ENCODE measurements at regions not wholly inside any gene's neighbourhood (a gene's known extent, or its start where the extent isn't known, plus 50 kb on each side); places are given as distances from the start of the nearest gene placed in this dataset.
"Not testable (repeated sequence)": the region's sequence is repeated elsewhere in the genome, so short reads cannot be mapped to it uniquely, and the experiment has no call there.

DNA sequence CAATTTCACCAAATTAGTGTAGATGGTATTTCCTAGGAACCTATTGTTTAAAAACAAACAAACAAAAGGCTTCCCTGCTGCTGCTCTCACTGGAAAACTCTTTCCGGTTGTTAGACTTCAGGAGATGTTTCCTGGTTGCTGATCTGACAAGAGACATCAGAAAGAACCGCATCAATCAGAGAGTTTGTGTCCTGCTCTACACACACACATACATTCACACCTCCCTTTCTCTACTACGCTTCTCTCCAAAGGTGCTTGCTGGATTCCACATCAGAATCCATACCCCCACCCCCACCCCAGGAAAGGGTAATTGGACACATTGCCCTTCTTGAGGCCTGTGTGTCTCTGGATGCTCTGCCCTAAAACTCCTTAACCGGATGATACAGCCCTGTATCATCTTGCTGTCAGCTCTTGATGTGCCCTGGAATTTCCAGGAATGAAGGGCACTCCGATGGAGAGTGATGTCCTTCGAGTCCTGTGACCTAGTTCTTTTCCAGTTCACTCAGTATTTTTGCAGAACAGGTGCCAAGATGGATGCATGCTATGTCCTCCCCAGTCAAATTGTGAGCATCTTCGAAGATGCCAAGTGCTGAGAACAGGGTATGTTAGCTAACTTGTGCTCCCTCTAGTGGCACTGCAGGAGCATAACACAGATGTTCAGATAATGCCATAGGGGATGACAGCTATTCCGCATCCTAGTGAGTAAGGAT lies 113.7 kb upstream of the SLC35F3 start:
- DNase-seq: peak; percentile 20 to 26

DNA sequence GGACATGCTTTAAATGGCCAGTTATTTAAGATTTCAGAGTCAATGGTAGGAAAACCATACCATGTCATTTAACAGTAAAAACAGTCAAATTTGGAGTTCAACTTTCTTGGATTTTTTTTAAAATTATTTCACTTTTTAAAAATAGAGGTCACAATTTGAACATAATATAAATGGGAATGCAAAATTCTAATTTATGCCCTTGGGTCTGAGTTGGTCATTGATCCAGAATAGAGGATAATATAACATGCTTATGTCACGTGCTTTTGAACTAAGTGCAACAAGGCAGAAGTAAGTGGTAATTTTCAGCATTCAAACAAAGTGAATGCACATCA lies 113.1 kb upstream of the SLC35F3 start:
- DNase-seq: no peak

DNA sequence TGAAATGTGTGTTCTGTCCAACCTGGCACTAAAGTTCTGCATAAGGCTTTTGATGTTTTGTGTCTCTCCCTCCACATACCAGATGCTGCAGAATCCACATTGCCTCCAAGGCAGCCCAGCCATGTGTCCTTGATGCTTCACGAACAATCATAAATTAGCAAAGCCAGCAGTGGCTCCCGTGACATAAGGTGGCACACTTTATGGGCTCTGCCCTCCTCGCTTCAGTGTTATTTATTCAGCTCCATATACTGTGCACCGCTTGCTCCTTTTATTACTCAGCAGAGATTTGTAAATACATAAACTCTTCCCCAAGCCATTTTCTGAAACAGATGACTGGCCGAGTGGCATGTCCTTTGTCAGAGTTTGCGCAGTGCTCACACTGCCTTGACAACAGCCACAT lies 112.8 kb upstream of the SLC35F3 start:
- no peak for DNase-seq

DNA sequence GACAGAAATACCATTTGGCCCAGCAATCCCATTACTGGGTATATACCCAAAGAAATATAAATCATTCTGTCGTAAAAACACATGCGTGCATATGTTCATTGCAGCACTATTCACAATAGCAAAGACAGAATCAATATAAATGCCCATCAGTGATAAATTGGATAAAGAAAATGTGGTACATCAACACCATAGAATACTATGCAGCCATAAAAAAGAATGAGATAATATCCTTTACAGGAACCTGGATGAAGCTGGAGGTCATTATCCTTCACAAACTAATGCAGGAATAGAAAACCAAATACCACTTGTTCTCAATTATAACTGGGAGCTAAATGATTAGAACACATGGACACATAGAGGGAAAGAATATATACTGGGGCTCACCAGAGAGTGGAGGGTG lies 109.6 kb upstream of the SLC35F3 start:
- DNase-seq: no peak

DNA sequence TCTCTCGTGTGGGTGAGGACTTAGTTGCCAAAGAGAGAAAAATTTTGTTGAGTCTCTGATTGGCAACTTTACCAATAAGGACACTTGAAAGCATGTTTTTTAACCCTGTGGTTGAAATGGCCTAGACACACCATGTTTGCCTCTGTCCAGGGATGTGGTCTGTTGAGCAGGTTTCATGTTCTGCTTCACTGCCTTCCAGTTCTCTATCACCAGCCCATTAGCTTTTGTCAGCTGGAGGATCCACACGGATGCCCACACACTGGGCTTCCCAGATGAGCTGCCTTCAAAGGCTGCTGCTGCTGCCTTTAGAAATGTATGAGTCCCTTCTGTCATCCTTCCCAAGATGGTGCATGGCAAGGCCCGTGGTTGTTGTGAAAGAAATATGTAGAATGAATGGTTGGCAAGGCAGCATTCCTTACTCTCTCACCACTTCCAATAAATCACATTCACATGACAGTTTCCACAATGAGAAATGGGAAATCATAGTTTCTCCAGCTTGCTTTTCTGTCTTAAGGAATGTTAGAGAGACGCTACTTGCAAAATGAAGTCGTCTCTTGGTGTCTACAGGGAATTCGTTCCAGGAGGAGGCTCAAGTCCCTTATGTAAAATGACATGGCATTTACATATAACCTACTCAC lies 108.2 kb upstream of the SLC35F3 start:
- no peak for DNase-seq

DNA sequence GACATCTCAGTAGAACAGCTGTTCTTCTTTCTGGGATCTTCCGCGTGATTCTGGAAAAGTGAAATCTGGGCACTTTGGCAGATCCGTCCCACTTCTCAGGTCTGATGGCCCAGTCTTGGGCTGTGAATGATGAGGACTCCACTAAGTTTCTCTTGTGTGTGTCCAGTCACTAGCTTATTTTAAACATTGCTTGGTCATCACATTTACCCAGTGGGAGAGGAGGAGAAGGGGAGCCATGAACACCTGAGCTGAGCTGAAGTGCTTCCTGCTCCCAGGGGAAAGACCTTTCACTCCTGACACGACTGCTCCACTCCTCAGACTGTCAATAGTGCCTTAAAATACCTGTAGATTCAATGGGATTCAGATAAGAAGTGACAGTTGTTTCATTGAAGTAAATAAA lies 101.9 kb upstream of the SLC35F3 start:
- DNase-seq: no peak

DNA sequence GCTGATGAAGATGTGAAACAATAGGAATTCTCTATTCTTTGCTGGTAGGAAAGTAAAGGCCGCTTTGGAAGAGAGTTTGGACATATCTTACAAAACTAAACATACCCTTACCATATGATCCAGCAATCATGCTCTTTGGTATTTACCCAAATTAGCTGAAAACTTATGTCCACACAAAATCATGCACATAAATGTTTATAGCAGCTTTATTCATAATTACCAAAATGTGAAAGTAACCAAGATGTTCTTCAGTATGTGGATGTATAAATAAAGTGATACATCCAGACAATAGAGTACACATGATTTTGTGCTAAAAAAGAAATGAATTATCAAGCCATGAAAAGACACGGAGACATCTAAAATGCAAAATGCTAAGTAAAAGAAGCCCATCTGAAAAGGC lies 98.7 kb upstream of the SLC35F3 start:
- DNase-seq: no peak

DNA sequence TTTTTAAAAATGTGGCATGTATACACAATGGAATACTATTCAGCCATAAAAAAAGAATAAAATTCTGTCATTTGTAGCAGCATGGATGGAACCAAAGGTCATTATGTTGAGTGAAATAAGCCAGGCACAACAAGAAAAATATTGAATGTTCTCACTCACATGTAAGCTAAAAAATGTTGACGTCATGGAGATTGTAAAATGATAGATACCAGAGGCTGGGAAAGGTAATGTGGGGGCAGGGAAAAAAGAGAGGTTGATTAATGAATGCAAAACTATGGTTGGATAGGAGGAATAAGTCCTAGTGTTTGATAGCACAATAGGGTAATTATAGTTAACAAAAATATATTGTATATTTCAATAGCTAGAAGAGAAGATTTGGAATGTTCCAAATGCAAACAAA lies 89.1 kb upstream of the SLC35F3 start:
- DNase-seq: no peak

DNA sequence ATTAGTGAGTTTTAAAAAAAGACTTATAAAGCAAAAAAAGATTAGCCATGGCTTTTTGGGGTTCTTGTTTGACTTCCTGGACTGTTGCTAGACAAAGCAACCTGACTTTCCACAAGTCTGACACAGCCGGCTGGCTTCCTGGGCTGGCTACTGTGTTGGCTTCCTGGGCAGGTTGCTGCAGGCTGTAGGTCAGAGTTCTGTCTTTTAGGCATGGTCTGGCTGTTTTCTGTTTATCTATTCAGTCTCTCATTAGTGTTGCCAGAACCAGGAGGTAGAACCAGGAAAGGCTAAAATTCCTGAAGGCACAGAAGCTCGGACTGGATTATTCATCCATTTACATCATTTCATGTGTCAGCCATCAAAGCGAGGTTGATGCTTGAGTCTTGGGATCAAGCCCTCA lies 88.6 kb upstream of the SLC35F3 start:
- DNase-seq: no peak

DNA sequence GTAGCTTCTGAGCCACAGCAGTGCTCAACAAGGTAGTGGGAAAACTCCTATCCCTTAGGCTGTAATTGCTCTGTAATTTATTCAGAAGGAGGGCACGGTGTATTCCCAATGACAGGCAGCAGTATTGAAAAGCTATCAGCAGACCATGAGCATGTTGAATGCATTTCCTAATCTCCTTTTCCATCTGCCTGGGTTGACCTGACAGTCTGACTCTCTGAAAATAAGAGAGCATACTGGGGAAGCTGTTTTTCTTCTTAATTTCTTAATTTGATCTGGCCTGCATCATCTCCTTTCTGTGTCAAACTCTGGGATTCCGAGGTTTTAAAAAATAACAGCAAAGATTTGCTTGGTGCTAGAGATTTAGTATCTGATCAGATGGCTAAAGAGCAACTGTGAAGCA lies 88.1 kb upstream of the SLC35F3 start:
- no peak for DNase-seq

DNA sequence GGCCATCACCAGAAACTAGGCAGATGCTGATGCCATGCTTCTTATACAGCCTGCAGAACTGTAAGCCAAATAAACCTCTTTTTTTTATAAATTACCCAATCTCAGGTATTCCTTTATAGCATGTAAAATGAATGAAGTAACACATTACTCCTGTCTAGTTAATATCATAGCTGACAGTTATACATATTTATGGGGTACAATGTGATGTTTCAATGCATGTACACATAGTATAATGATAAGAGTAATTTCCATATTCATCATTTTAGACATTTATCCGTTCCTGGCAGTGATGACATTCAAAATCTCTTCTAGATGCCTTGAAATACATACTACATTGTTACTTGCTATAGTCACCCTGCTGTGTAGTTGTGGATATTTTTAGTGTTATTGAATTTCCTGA lies 85.4 kb upstream of the SLC35F3 start:
- DNase-seq: no peak

DNA sequence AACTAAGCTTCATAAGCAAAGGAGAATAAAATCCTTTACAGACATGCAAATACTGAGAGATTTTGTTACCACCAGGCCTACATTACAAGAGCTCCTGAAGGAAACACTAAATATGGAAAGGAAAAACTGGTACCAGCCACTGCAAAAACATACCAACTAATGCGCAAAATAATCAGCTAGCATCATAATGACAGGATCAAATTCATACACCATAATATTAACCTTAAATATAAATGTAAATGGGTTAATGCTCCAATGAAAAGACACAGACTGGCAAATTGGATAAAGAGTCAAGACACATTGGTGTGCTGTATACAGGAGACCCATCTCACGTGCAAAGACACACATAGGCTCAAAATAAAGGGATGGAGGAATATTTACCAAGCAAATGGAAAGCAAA lies 80.3 kb upstream of the SLC35F3 start:
- DNase-seq: not testable (repeated sequence)

DNA sequence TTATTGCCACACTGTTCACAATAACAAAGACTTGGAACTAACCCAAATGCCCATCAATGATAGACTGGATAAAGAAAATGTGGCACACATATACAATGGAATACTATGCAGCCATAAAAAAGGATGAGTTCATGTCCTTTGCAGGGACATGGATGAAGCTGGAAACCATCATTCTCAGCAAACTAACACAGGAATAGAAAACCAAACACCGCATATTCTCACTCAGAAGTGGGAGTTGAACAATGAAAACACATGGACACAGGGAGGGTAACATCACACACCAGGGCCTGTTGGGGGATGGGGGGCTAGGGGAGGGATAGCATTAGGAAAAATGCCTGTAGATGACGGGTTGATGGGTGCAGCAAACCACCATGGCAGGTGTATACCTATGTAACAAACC lies 76.5 kb upstream of the SLC35F3 start:
- not testable (repeated sequence) for DNase-seq

DNA sequence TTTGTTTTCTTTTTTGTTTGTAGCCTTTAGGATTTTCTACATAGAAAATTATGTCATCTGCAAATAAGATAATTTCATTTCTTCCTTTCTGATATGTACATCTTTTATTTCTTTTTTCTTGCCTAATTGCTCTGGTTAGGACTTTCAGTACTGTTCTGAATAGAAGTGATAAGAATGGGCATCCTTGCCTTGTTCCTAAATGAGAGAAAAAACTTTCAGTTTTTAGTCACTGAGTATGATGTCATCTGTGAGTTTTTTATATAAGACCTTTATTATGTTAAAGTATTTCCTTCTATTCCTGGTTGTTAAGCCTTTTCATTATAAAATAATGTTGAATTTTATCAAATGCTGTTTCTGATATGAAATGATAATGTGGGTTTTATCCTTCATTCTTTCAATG lies 76.0 kb upstream of the SLC35F3 start:
- no peak for DNase-seq

DNA sequence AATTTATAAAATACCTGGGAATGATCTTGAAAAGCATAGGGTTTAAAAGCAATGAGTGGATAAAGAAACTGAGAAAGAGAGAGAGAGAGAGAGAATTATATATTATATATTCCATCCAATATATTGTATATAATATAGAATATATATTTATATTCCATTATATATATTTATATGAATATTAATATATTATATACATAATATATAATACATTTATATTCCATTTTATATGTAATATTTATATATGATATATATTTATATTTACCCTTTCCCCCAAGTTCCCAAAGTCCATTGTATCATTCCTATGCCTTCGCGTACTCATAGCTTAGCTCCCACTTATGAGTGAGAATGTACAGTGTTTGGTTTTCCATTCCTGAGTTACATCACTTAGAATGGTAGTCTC lies 69.9 kb upstream of the SLC35F3 start:
- DNase-seq: no peak

DNA sequence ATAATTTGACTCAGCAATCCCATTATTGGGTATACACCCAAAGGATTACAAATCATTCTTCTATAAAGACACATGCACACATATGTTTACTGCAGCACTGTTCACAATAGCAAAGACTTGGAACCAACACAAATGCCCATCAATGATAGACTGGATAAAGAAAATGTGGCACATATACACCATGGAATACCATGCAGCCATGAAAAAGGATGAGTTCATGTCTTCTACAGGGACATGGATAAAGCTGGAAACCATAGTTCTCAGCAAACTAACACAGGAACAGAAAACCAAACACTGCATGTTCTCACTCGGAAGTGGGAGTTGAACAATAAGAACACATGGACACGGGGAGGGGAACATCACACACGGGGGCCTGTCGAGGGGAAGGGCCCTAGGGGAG lies 66.3 kb upstream of the SLC35F3 start:
- not testable (repeated sequence) for DNase-seq

DNA sequence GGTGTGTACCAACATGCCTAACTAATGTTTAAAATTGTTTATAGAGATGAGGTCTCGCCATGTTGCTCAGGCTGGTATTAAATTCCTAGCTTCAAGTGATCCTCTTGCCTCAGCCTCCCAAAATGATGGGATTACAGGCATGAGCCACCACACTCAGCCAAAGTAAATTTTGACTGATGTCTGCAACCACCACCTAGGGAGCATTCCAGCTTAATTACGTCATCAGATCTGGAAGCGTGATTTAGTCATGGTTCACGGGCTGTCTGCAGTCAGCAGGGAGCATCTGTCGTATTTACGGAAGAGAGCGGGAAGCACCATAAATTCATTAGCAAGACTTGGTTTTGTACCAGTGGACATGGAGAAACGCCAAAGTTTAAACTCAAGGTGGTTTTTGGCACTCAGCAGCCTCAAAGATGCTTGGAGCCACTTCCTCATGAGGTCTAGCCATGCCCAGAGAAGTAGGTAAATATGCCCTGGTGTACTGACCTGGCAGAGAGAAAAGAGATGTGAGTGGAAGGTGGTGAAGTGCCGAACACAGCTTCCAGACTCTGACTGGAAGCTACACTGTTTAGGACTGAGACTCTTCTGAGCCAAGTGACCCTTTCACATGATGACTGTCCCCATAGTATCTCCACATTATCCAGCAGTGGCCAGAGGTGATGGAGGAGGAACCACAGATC lies 60.8 kb upstream of the SLC35F3 start:
- no peak for DNase-seq

DNA sequence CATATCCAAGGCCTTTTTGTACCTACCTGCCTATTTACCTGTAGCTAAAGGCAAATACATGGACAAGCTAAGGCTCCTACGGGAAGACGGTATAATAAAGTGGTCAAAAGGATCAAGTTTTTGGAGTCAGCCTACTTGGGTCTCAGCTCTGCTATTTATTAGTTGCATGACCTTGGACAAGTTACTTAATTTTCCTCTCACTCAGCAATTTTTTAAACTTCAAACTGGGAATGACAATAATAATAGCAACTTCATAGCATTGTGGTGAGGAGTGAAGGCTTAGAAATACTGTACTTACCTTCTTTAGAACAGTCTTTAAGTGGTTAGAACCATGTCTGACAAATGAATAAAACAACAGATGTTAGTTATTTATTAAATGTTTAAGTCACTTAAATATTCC lies 60.2 kb upstream of the SLC35F3 start:
- no peak for DNase-seq

DNA sequence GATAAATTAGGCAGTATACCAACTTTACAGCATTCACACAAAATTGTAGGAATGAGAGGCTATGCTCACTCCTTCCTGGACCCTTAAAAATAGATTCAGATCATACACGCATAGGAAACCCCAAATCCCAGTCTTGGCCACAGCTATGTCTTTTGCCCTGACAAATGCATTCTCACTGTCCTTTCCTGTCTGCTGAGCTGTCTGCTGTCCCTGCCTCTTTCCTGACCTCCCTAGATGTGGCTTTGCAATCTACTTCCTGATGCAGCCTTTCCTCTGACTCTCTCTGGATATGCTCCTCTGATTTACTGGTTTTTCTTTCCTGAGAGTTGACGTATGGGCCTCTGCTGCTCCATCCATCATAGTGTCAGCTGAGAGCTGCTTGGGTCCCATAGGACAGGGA lies 59.8 kb upstream of the SLC35F3 start:
- no peak for DNase-seq

Measured in activated T-cell treated with anti-CD3 and anti-CD28 coated beads, Interleukin-2, amount 50 U/mL, for 48 hours (primary cell).